ENCODE measurements at regions not wholly inside any gene's neighbourhood (a gene's known extent, or its start where the extent isn't known, plus 50 kb on each side); places are given as distances from the start of the nearest gene placed in this dataset.

DNA sequence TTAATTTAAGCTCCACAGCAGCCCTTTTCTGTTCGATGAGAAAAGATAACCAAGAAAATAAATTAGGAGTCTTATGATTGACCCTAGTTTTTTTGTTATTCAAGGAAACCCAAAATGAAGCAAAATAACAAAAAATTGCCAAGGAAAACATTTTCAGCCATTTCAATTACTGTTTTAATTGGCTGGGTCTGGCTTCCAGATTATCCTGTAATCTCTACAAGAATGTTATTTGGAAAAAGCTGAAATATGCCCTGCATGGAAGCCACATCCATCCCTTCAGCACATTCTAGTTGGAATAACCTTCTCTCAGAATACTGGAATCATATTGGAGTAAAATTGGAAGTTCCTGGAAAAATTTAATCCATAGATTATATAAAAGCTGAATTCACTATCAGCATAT, 191.1 kb upstream of the CCN2 start:
- Histone ChIP-seq H4K20me1 (ENCODE audit: insufficient read depth, low read length) (no peaks in the 10 kb centered on the region), H3K9me3 (replicated peaks; ENCODE audit: insufficient read depth, low read length) (no peaks in the 10 kb centered on the region), H3K4me1 (ENCODE audit: low read length) (no peaks in the 10 kb centered on the region), H3K27ac (ENCODE audit: low read length) (no peak overlapping the region), H3K4me3 (ENCODE audit: low read length) (no peak overlapping the region), H3K27me3 (replicated peaks; ENCODE audit: insufficient read depth, low read length) (no peaks in the 10 kb centered on the region), H3K9me2 (replicated peaks; ENCODE audit: insufficient read depth, low read length) (no peaks in the 10 kb centered on the region), H3K79me2 (ENCODE audit: low read length) (no peaks in the 10 kb centered on the region), H2AFZ (ENCODE audit: low read length) (no peak overlapping the region), H3K9ac (ENCODE audit: low read length) (no peak overlapping the region), H3K4me2 (ENCODE audit: low read depth, low read length) (no peak overlapping the region), H3F3A (ENCODE audit: insufficient read depth, low read length) (no peaks in the 10 kb centered on the region), H3K36me3 (replicated peaks; ENCODE audit: insufficient read depth, low read length) (no peaks in the 10 kb centered on the region)
- TF ChIP-seq, protein P1, sequence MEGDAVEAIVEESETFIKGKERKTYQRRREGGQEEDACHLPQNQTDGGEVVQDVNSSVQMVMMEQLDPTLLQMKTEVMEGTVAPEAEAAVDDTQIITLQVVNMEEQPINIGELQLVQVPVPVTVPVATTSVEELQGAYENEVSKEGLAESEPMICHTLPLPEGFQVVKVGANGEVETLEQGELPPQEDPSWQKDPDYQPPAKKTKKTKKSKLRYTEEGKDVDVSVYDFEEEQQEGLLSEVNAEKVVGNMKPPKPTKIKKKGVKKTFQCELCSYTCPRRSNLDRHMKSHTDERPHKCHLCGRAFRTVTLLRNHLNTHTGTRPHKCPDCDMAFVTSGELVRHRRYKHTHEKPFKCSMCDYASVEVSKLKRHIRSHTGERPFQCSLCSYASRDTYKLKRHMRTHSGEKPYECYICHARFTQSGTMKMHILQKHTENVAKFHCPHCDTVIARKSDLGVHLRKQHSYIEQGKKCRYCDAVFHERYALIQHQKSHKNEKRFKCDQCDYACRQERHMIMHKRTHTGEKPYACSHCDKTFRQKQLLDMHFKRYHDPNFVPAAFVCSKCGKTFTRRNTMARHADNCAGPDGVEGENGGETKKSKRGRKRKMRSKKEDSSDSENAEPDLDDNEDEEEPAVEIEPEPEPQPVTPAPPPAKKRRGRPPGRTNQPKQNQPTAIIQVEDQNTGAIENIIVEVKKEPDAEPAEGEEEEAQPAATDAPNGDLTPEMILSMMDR (IDR thresholded peaks at IDR 0.05; ENCODE audit: low read length): no peak
- no peak for TF ChIP-seq EZH2phosphoT487 (IDR thresholded peaks at IDR 0.05; ENCODE audit: low read length)
- no peak for TF ChIP-seq EZH2 (optimal IDR thresholded peaks at IDR 0.05; ENCODE audit: low read depth, low read length)
- DNase-seq: no peak

DNA sequence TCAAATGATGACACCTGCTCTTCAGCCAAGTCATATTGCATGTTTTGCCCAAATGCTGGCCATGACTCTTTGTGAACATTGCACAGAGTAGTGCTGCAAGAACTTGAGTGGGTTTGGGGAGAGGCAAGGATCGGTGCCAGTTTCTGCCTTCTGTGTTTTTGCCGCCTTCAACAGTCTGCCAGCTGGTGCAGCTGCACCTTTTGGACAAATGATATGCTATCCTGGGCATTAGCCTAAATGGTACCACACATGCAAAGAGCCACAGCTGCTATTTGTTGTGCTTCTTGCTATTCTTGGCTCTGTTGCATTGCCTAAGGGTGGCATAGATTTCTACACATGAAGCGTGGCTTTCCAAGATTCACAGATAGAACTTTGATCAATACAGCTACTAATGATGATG, 189.0 kb upstream of the CCN2 start:
- H3K79me2 ChIP-seq (ENCODE audit: low read length): no peaks in the 10 kb centered on the region
- H3K27ac ChIP-seq (ENCODE audit: low read length): no peak overlapping the region
- no peaks in the 10 kb centered on the region for H3K4me1 ChIP-seq (ENCODE audit: low read length)
- no peaks in the 10 kb centered on the region for H3K9me3 ChIP-seq (replicated peaks; ENCODE audit: insufficient read depth, low read length)
- H3K9me2 ChIP-seq (replicated peaks; ENCODE audit: insufficient read depth, low read length): no peaks in the 10 kb centered on the region
- no peaks in the 10 kb centered on the region for H4K20me1 ChIP-seq (ENCODE audit: insufficient read depth, low read length)
- no peak overlapping the region for H3K4me2 ChIP-seq (ENCODE audit: low read depth, low read length)
- TF ChIP-seq, protein P1 (IDR thresholded peaks at IDR 0.05; ENCODE audit: low read length): no peak
- no peak for TF ChIP-seq EZH2phosphoT487 (IDR thresholded peaks at IDR 0.05; ENCODE audit: low read length)
- TF ChIP-seq EZH2 (optimal IDR thresholded peaks at IDR 0.05; ENCODE audit: low read depth, low read length): no peak
- H3K9ac ChIP-seq (ENCODE audit: low read length): no peak overlapping the region
- no peaks in the 10 kb centered on the region for H3F3A ChIP-seq (ENCODE audit: insufficient read depth, low read length)
- H3K36me3 ChIP-seq (replicated peaks; ENCODE audit: insufficient read depth, low read length): no peaks in the 10 kb centered on the region
- H3K4me3 ChIP-seq (ENCODE audit: low read length): no peak overlapping the region
- DNase-seq: no peak
- no peaks in the 10 kb centered on the region for H3K27me3 ChIP-seq (replicated peaks; ENCODE audit: insufficient read depth, low read length)
- no peak overlapping the region for H2AFZ ChIP-seq (ENCODE audit: low read length)

DNA sequence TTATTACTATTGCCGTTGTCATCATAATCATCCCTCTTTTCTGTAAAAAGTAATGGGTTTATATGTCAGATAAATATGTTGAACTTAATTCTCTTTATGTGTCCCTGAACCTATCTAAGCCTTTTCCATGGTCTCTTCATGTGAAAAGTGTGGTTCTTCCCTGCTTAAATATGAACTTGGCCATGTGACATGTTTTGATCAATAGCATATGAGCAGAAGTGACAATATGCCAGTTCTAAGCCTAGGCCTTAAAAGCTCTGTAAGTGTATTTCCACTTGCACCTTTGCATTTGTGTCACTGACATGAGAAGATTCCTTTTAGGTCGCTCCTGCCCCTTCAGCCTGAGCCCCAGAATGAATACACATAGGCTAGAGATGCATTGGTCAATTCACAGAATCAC, 188.4 kb upstream of the CCN2 start:
- Histone ChIP-seq H3K79me2 (ENCODE audit: low read length) (no peaks in the 10 kb centered on the region), H2AFZ (ENCODE audit: low read length) (no peak overlapping the region), H3K36me3 (replicated peaks; ENCODE audit: insufficient read depth, low read length) (no peaks in the 10 kb centered on the region), H3K9me2 (replicated peaks; ENCODE audit: insufficient read depth, low read length) (no peaks in the 10 kb centered on the region), H3F3A (ENCODE audit: insufficient read depth, low read length) (no peaks in the 10 kb centered on the region), H3K27ac (ENCODE audit: low read length) (no peak overlapping the region), H3K4me3 (ENCODE audit: low read length) (no peak overlapping the region), H3K9ac (ENCODE audit: low read length) (no peak overlapping the region), H3K4me2 (ENCODE audit: low read depth, low read length) (no peak overlapping the region), H3K27me3 (replicated peaks; ENCODE audit: insufficient read depth, low read length) (no peaks in the 10 kb centered on the region), H3K9me3 (replicated peaks; ENCODE audit: insufficient read depth, low read length) (no peaks in the 10 kb centered on the region), H3K4me1 (ENCODE audit: low read length) (no peaks in the 10 kb centered on the region), H4K20me1 (ENCODE audit: insufficient read depth, low read length) (no peaks in the 10 kb centered on the region)
- DNase-seq: no peak
- TF ChIP-seq EZH2 (optimal IDR thresholded peaks at IDR 0.05; ENCODE audit: low read depth, low read length): no peak
- no peak for TF ChIP-seq EZH2phosphoT487 (IDR thresholded peaks at IDR 0.05; ENCODE audit: low read length)
- TF ChIP-seq, protein P1 (IDR thresholded peaks at IDR 0.05; ENCODE audit: low read length): no peak

All from MM.1S (cell line).